ENCODE measurements at regions not wholly inside any gene's neighbourhood (a gene's known extent, or its start where the extent isn't known, plus 50 kb on each side); places are given as distances from the start of the nearest gene placed in this dataset.
"Not testable (repeated sequence)": the region's sequence is repeated elsewhere in the genome, so short reads cannot be mapped to it uniquely, and the experiment has no call there.

DNA sequence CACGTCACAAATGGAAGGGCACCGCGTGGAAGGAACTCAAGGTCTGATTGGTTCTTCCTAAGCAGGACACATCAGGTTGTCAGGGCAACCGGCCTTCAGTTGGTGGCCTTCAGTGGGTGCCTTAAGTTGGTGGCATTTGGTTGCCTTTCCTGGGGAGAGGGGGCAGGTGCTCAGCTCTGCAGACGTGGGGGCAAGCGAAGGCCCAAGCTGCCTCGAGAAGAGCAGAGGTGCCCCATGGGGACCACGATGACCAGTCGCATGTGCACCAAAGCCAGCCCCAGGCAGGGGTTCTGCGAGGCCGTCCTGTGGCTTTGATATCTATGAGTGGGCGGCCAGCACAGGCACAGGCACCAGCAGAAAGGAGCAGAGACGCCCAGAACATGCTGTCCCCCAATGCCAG lies 1742.8 kb upstream of the DEFB115 start:
- H3K27ac Mint-ChIP-seq; H3K4me1 Mint-ChIP-seq (ENCODE audit: low read depth); H3K36me3 Mint-ChIP-seq (ENCODE audit: insufficient read depth); DNase-seq (ENCODE audit: low spot score, unreplicated experiment); H3K4me3 Mint-ChIP-seq (ENCODE audit: low read depth); H3K27me3 Mint-ChIP-seq: not testable (repeated sequence)
- peaks cover 18% of the 10 kb centered on the region for H3K9me3 Mint-ChIP-seq (ENCODE audit: low read depth)

DNA sequence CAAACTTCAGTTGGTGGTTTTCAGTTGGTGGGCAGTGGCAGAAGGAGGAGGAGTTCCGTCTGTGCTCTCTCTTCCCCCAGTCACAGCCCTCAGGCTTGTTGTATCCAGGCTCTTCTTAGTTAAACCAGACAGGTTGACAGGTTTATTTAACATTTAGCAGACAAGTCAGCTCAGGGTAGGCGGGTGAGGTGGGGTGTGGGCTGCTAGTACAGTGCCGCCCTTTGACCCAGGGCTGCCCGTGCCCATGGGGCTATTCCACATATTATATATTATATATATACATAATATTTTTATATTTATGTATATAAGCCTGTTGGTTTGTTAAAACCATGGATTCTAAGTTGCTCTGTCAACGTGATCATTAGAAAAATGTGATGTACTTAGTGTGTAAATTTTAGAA lies 1740.6 kb upstream of the DEFB115 start:
- peaks cover 22% of the 10 kb centered on the region for H3K9me3 Mint-ChIP-seq (ENCODE audit: low read depth)
- H3K4me3 Mint-ChIP-seq (ENCODE audit: low read depth); H3K27ac Mint-ChIP-seq; H3K4me1 Mint-ChIP-seq (ENCODE audit: low read depth); DNase-seq (ENCODE audit: low spot score, unreplicated experiment); H3K36me3 Mint-ChIP-seq (ENCODE audit: insufficient read depth); H3K27me3 Mint-ChIP-seq: not testable (repeated sequence)

DNA sequence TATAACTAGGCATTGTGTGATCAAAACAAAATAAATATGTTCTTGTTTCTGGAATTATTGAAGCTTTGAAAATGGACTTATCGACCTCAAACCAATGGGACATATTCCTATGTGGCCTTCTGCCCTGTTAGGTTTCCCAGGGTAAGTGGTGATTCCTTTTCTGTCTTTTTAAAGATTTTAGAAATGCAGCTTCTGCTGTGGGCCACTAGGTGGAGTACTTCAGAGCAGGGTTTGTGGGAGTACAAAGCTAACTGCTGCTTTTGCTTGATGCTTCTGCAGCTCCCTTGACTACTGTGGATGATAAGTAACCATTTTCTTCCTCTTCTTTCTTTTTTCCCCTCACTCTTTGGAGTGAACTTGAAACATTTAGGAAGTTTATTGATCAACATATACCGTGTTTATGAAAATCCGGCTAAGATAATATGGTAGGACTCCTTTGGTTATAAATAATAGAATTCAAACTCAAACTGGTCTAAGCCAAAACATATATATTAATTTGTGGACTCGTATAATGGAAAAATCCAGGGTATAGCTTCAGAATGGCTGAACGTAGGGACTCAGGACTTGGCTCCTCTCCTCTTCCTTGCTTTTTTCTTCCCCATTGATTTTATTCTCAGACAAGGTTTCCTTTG lies 1737.7 kb upstream of the DEFB115 start:
- not testable (repeated sequence) for H3K27me3 Mint-ChIP-seq; H3K4me3 Mint-ChIP-seq (ENCODE audit: low read depth); DNase-seq (ENCODE audit: low spot score, unreplicated experiment); H3K4me1 Mint-ChIP-seq (ENCODE audit: low read depth); H3K27ac Mint-ChIP-seq; H3K36me3 Mint-ChIP-seq (ENCODE audit: insufficient read depth)
- H3K9me3 Mint-ChIP-seq (ENCODE audit: low read depth) = peaks cover 17% of the 10 kb centered on the region

DNA sequence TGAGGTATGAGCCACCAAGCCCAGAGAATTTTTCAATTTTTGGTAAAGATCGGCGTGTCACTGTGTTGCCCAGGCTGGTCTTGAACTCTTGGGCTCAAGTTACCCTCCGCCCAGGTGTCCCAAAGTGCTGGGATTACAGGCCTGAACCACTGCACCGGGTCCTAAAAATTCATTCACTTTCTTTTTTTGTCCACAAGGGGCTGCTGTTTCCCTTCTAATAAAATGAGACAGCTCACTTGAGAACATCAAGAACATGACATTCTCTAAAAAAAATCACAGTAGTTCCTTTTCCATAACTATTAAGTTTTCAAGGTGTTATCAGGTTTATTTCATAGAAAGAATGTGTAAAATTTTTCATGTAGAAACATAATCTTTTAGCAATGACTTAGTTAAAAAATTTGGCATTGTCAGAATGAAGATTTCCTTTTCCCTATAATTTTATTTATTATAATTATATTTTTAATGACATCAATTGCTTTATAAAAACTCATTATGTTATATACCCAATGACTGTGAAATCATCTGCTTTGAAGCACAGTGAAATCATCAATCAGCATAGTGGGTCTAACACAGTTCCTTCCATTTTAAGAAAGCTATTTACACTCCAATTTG lies 1723.8 kb upstream of the DEFB115 start:
- DNase-seq (ENCODE audit: low spot score, unreplicated experiment); H3K27me3 Mint-ChIP-seq; H3K27ac Mint-ChIP-seq; H3K9me3 Mint-ChIP-seq (ENCODE audit: low read depth); H3K4me3 Mint-ChIP-seq (ENCODE audit: low read depth); H3K36me3 Mint-ChIP-seq (ENCODE audit: insufficient read depth); H3K4me1 Mint-ChIP-seq (ENCODE audit: low read depth): not testable (repeated sequence)

DNA sequence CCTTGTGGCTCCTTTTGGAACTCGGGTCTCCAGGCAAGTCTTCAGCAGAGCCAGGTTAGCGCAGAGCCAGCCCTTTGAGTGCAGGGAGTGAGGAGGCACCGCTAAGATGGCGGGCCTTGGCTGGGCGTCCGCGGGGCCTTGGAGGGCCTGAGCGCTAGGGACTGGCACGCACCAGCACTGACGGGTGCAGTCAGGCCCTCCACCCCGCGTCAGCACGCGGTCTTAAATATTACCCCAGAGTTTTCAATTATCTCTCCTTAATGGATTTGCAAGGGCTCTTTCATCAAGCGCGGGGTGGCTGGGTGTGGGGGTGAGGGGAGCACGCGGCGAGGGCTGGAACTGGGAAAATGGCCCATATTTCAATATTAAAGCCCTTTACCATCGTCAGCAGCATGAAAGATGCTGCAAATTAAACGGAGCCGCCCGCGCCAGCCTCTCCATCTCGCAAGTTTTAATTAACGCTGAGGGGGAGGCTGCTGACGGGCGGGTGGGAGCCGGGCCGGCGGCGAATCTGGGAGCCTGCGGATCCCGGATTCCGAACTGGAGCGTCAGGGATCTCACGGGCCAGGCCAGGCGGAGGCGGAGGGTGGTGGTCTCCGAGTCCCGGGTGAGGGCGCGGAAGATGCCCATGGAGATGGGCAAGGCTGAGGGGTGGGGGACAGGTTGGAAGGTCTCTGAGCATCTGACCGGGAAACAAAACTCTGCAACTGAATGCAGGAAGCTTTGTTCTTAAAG lies 1690.4 kb upstream of the DEFB115 start:
- H3K36me3 Mint-ChIP-seq (ENCODE audit: insufficient read depth); H3K4me3 Mint-ChIP-seq (ENCODE audit: low read depth); H3K27me3 Mint-ChIP-seq; DNase-seq (ENCODE audit: low spot score, unreplicated experiment); H3K27ac Mint-ChIP-seq; H3K4me1 Mint-ChIP-seq (ENCODE audit: low read depth); H3K9me3 Mint-ChIP-seq (ENCODE audit: low read depth): not testable (repeated sequence)

DNA sequence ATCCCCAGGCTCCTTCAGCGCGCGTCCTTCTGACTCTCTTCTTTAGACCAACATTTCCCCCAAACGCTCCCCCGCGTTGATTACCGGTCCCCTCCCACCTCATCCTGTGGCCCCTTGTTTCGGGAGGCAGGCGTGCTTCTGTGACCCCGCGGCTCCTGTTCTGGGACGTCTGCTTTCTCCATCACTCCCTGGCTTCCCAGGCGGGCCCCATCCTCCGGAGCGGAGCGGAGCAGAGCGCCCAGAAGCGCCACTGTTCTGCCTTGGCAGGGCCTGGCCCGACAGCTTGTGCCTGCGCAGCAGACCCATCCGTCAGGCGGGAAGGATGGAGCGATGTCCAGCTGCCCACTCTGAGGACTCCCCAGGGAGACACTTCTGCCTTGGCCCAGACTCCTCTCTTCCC lies 1689.8 kb upstream of the DEFB115 start:
- not testable (repeated sequence) for H3K4me1 Mint-ChIP-seq (ENCODE audit: low read depth); DNase-seq (ENCODE audit: low spot score, unreplicated experiment); H3K9me3 Mint-ChIP-seq (ENCODE audit: low read depth); H3K27ac Mint-ChIP-seq; H3K4me3 Mint-ChIP-seq (ENCODE audit: low read depth); H3K36me3 Mint-ChIP-seq (ENCODE audit: insufficient read depth); H3K27me3 Mint-ChIP-seq

DNA sequence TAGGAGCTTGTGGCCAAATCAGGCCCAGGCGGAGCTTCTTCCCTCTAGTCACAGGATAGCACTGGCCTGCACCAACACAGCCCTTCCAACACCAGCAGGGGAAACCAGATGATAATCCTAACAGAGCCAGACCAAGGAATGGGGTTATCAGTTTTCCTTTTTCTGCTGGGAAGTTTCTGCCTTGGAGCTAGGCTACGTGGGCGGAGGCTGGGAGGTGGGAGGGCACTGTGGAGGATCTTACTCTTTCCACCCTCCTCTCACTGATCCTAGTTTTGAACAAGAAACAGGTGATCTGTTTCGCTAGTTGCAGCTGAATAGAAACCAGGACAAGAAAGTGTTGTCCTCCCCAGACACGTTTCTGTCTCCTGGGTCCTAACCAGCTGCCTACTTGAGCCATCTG lies 1687.3 kb upstream of the DEFB115 start:
- H3K4me3 Mint-ChIP-seq (ENCODE audit: low read depth); H3K4me1 Mint-ChIP-seq (ENCODE audit: low read depth); H3K36me3 Mint-ChIP-seq (ENCODE audit: insufficient read depth); H3K27me3 Mint-ChIP-seq; H3K9me3 Mint-ChIP-seq (ENCODE audit: low read depth); H3K27ac Mint-ChIP-seq; DNase-seq (ENCODE audit: low spot score, unreplicated experiment): not testable (repeated sequence)

DNA sequence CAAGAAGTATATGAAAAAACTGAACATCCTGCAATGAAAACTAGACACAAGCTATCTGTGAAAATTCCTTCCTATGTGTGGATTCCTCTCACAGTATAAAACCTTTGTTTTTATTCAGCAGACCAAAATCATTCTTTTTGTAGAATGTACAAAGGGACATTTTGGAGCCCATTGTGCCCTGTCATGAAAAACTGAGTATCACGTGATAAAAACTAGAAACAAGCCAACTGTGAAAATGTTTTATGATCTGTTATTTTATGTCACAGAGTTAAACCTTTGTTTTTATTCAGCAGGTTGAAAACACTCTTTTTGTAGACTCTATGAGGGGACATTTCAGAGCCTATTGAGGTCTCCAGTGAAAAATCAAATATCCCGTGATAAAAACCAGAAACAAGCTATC lies 1667.9 kb upstream of the DEFB115 start:
- not testable (repeated sequence) for DNase-seq (ENCODE audit: low spot score, unreplicated experiment); H3K4me1 Mint-ChIP-seq (ENCODE audit: low read depth); H3K9me3 Mint-ChIP-seq (ENCODE audit: low read depth)

DNA sequence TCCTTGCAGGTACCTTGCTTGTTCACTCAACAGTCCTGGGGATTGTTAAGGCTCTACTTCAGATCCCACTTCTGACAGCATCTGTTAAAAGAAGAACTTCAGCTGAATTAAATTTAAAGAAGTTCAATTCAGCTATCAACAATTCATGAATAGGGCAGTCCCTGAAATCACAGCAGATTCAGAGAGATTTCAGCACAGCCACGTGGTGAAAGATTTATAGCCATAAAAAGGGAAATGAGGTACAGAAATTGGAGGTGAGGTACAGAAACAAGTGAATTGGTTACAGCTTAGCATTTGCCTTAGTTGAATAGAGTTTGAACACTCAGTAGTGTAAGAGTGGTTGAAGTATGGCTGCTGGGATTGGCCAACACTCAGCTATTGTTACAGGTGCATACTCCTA lies 1653.3 kb upstream of the DEFB115 start:
- not testable (repeated sequence) for H3K4me1 Mint-ChIP-seq (ENCODE audit: low read depth)
- H3K9me3 Mint-ChIP-seq (ENCODE audit: low read depth) = peaks cover 26% of the 10 kb centered on the region

More for the DNA sequence above, 1667.9 kb upstream of the DEFB115 start:
- not testable (repeated sequence) for H3K36me3 Mint-ChIP-seq (ENCODE audit: insufficient read depth); H3K27ac Mint-ChIP-seq; H3K27me3 Mint-ChIP-seq; H3K4me3 Mint-ChIP-seq (ENCODE audit: low read depth)

DNA sequence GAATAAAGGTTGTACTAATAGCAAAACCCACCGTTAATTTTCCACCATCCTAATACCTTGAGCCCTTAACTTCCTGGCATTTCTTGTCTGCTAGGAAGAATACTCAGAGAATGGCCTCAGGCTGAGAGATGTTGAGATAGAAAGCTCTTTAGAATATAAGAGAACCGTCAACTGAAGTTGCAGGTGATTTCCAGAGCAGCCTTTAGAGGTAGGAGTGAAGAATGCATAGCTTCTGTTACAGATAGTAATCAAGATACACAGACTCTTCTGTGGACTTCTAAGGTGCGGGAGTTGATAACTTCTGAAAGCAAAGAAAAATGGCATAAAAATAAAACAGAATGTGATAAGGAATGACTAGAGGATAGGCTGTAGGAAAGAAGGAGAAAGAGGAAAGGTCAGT lies 1651.3 kb upstream of the DEFB115 start:
- not testable (repeated sequence) for H3K4me3 Mint-ChIP-seq (ENCODE audit: low read depth); DNase-seq (ENCODE audit: low spot score, unreplicated experiment)

More for the DNA sequence above, 1653.3 kb upstream of the DEFB115 start:
- not testable (repeated sequence) for H3K4me3 Mint-ChIP-seq (ENCODE audit: low read depth); H3K27ac Mint-ChIP-seq; DNase-seq (ENCODE audit: low spot score, unreplicated experiment); H3K27me3 Mint-ChIP-seq; H3K36me3 Mint-ChIP-seq (ENCODE audit: insufficient read depth)

DNA sequence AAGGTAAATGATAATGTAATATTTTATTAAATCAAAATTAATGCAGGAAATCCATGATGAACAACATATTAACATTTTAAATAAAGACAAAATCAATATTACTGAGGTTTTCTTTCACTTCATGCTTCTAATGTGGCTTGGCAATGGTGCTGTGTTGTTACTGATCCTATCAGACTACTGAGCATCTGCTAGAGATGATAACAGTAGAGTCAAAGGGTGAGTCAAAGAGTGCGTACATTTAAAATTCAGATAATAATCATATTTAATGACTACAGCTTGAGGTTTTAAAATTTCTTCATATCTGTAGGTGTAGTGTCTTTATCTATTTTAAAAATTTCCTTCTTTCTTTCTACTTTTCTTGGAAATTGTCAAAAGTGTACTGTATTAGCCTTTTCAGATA lies 1628.1 kb upstream of the DEFB115 start:
- H3K4me3 Mint-ChIP-seq (ENCODE audit: low read depth); DNase-seq (ENCODE audit: low spot score, unreplicated experiment); H3K4me1 Mint-ChIP-seq (ENCODE audit: low read depth); H3K36me3 Mint-ChIP-seq (ENCODE audit: insufficient read depth); H3K27me3 Mint-ChIP-seq; H3K27ac Mint-ChIP-seq: not testable (repeated sequence)
- peaks cover 40% of the 10 kb centered on the region for H3K9me3 Mint-ChIP-seq (ENCODE audit: low read depth)

More for the DNA sequence above, 1651.3 kb upstream of the DEFB115 start:
- H3K36me3 Mint-ChIP-seq (ENCODE audit: insufficient read depth); H3K27ac Mint-ChIP-seq; H3K4me1 Mint-ChIP-seq (ENCODE audit: low read depth); H3K27me3 Mint-ChIP-seq: not testable (repeated sequence)
- peaks cover 26% of the 10 kb centered on the region for H3K9me3 Mint-ChIP-seq (ENCODE audit: low read depth)

Measured in progenitor cell of endocrine pancreas (in vitro differentiated cells).